Lower lobe of right lung (tissue), 2 donors: ENCODE measurements at regions not wholly inside any gene's neighbourhood (a gene's known extent, or its start where the extent isn't known, plus 50 kb on each side); places are given as distances from the start of the nearest gene placed in this dataset.
"Not testable (repeated sequence)": the region's sequence is repeated elsewhere in the genome, so short reads cannot be mapped to it uniquely, and the experiment has no call there.

Experiments
- ATAC-seq, 2 donors: fragments of 200-7000 bp; cut with Tn5 transposase; one replicate each; pipeline ENCODE4 v1.9.1; 2020 to 2022; ENCODE audit warnings: mild to moderate bottlenecking in 2 of 2, moderate library complexity in 2 of 2
- DNase-seq: peaks from one replicate; pipeline ENCODE4 v3.0.0-alpha.2; 2020
- H3K27ac ChIP-seq: fragments of 200-600 bp; one replicate; pipeline ENCODE4 v1.8.0; 2022
- H3K27me3 ChIP-seq: fragments of 200-600 bp; one replicate; pipeline ENCODE4 v1.8.0; 2022; ENCODE audit warnings: low read depth
- H3K36me3 ChIP-seq: fragments of 200-600 bp; one replicate; pipeline ENCODE4 v1.8.0; 2022; ENCODE audit warnings: mild to moderate bottlenecking
- H3K4me1 ChIP-seq: fragments of 200-600 bp; one replicate; pipeline ENCODE4 v1.8.0; 2022
- H3K4me3 ChIP-seq: fragments of 200-600 bp; one replicate; pipeline ENCODE4 v1.8.0; 2022; ENCODE audit warnings: mild to moderate bottlenecking
- H3K9me3 ChIP-seq: fragments of 200-600 bp; one replicate; pipeline ENCODE4 v1.8.0; 2022
- intact Hi-C: fragments of 100-400 bp; cut with DNase I; formaldehyde crosslinking; loops from one replicate; pipeline ENCODE4 v1.11.0; 2022
- TF ChIP-seq, protein P1 (sequence below): fragments of 200-600 bp; IDR thresholded peaks from one replicate; pipeline ENCODE4 v1.8.0; 2022; ENCODE audit warnings: antibody characterized with exemption, mild to moderate bottlenecking
- donor health status: DM: no; HTN: yes; CAD: no; lungs with severe emphysema.

- Histone ChIP-seq H3K27ac (no peak overlapping the region), H3K36me3 (no peaks in the 10 kb centered on the region), H3K4me1 (no peaks in the 10 kb centered on the region), H3K27me3 (no peaks in the 10 kb centered on the region), H3K9me3 (no peaks in the 10 kb centered on the region), H3K4me3 (no peak overlapping the region)
- ATAC-seq (no peak), DNase-seq (no peak)
- intact Hi-C loops: no loop called here
- TF ChIP-seq, protein P1, sequence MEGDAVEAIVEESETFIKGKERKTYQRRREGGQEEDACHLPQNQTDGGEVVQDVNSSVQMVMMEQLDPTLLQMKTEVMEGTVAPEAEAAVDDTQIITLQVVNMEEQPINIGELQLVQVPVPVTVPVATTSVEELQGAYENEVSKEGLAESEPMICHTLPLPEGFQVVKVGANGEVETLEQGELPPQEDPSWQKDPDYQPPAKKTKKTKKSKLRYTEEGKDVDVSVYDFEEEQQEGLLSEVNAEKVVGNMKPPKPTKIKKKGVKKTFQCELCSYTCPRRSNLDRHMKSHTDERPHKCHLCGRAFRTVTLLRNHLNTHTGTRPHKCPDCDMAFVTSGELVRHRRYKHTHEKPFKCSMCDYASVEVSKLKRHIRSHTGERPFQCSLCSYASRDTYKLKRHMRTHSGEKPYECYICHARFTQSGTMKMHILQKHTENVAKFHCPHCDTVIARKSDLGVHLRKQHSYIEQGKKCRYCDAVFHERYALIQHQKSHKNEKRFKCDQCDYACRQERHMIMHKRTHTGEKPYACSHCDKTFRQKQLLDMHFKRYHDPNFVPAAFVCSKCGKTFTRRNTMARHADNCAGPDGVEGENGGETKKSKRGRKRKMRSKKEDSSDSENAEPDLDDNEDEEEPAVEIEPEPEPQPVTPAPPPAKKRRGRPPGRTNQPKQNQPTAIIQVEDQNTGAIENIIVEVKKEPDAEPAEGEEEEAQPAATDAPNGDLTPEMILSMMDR: no peak
These were observed 74.5 kb upstream of the MEGF10 start for GRCh38 chr5:127216143-127216542.

GRCh38 chr5:127216898-127217675 is 73.5 kb upstream of the MEGF10 start:
- no peaks in the 10 kb centered on the region for H3K4me1 ChIP-seq
- TF ChIP-seq, protein P1: no peak
- no peak overlapping the region for H3K4me3 ChIP-seq
- no peaks in the 10 kb centered on the region for H3K27me3 ChIP-seq
- intact Hi-C loops: no loop called here
- H3K36me3 ChIP-seq: no peaks in the 10 kb centered on the region
- no peak for DNase-seq
- no peak overlapping the region for H3K27ac ChIP-seq
- no peak for ATAC-seq
- no peaks in the 10 kb centered on the region for H3K9me3 ChIP-seq

- H3K36me3 ChIP-seq, H3K4me1 ChIP-seq, H3K9me3 ChIP-seq, DNase-seq, ATAC-seq, H3K4me3 ChIP-seq, H3K27me3 ChIP-seq, H3K27ac ChIP-seq, intact Hi-C loops: not testable (repeated sequence)
These were observed 68.7 kb upstream of the MEGF10 start for GRCh38 chr5:127221936-127222335.

DNA sequence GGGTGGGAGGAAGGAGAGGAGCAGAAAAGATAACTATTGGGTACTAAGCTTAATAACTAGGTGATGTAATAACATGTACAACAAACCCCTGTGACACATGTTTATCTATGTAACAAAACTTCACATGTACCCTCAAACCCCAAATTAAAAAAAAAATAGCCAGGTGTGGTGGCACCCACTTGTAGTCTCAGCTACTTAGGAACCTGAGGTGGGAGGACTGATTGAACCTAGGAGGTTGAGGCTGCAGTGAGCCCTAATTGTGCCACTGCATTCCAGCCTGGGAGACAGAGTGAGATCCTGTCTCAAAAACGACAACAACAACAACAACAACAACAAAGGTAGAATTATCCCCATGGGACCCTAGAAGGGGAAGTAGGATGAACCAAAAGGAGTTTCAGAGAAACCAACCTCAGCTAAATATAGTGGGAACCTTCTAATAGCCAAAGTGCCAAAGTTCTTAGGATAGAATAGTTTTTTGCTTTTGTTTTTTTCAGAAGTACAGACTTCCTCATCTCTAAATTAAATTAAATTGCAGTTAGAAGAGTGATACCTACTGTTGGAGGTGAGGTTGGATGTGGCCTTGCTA is 67.9 kb upstream of the MEGF10 start:
- ATAC-seq, H3K4me1 ChIP-seq, H3K36me3 ChIP-seq, H3K27me3 ChIP-seq, H3K4me3 ChIP-seq, DNase-seq, H3K27ac ChIP-seq, intact Hi-C loops, H3K9me3 ChIP-seq: not testable (repeated sequence)

GRCh38 chr5:127223256-127223974 is 67.2 kb upstream of the MEGF10 start:
- Histone ChIP-seq H3K9me3 (no peaks in the 10 kb centered on the region), H3K4me1 (no peaks in the 10 kb centered on the region), H3K27ac (no peak overlapping the region), H3K36me3 (no peaks in the 10 kb centered on the region), H3K27me3 (no peaks in the 10 kb centered on the region), H3K4me3 (no peak overlapping the region)
- no peak for DNase-seq
- intact Hi-C loops: no loop called here
- ATAC-seq: no peak
- TF ChIP-seq, protein P1: no peak

- no peak for ATAC-seq
- Histone ChIP-seq H3K9me3 (no peaks in the 10 kb centered on the region), H3K4me3 (no peak overlapping the region), H3K36me3 (no peaks in the 10 kb centered on the region), H3K27ac (no peak overlapping the region), H3K4me1 (peaks cover 6% of the 10 kb centered on the region), H3K27me3 (no peaks in the 10 kb centered on the region)
- intact Hi-C loops: no loop called here
- DNase-seq: no peak
- TF ChIP-seq, protein P1: no peak
These were observed 62.7 kb upstream of the MEGF10 start for GRCh38 chr5:127227881-127228280.
